HepG2 (cell line): ENCODE measurements at regions not wholly inside any gene's neighbourhood (a gene's known extent, or its start where the extent isn't known, plus 50 kb on each side); places are given as distances from the start of the nearest gene placed in this dataset.
A peak's percentile ranks its signal among the peaks of the same experiment; 100 is the strongest.

Source experiments
- ARHGAP35 ChIP-seq: sonication (generic); formaldehyde crosslinking; IDR thresholded peaks from 2 replicates; pipeline ENCODE4 v1.9.0; 2022; ENCODE audit warnings: mild to moderate bottlenecking, inconsistent platforms, moderate library complexity, missing genetic modification reagents, borderline replicate concordance
- CENPT ChIP-seq: sonication (generic); formaldehyde crosslinking; IDR thresholded peaks from 2 replicates; pipeline ENCODE4 v1.8.0; 2022; ENCODE audit warnings: low read depth, mild to moderate bottlenecking, moderate library complexity, missing genetic modification reagents
- ELF4 ChIP-seq: sonication (generic); formaldehyde crosslinking; IDR thresholded peaks from 2 replicates; pipeline ENCODE4 v1.5.0; 2020; ENCODE audit warnings: missing genetic modification reagents, mild to moderate bottlenecking, moderate library complexity, borderline replicate concordance
- HOXA5 ChIP-seq: sonication (generic); formaldehyde crosslinking; IDR thresholded peaks from 2 replicates; pipeline ENCODE4 v1.4.0; 2020; ENCODE audit warnings: missing genetic modification reagents
- HOXD1 ChIP-seq: sonication (generic); formaldehyde crosslinking; IDR thresholded peaks from 2 replicates; pipeline ENCODE4 v1.5.0; 2020; ENCODE audit warnings: missing genetic modification reagents
- PCBP1 ChIP-seq: fragments of 200-400 bp; formaldehyde crosslinking; IDR thresholded peaks from 2 replicates; pipeline ENCODE4 v1.6.1; 2017; ENCODE audit warnings: mild to moderate bottlenecking, low read depth, low read length, borderline replicate concordance
- POLR2G ChIP-seq: fragments of 200-400 bp; formaldehyde crosslinking; IDR thresholded peaks from 2 replicates; pipeline ENCODE4 v1.6.1; 2018; ENCODE audit warnings: mild to moderate bottlenecking, low read depth, low read length, moderate library complexity
- RAD51 ChIP-seq: fragments of 450-650 bp; IDR thresholded peaks from 2 replicates; pipeline ENCODE4 v1.6.1; 2016; ENCODE audit warnings: borderline replicate concordance
- TP53 ChIP-seq: sonication (generic); formaldehyde crosslinking; conservative IDR thresholded peaks from 2 replicates; pipeline ENCODE4 v1.4.0; 2020; ENCODE audit warnings: missing genetic modification reagents
- ZFP1 ChIP-seq: IDR thresholded peaks from 2 replicates; pipeline ENCODE4 v1.6.1; 2016
- ZFX ChIP-seq: sonication (generic); formaldehyde crosslinking; IDR thresholded peaks from 2 replicates; pipeline ENCODE4 v1.4.0; 2020; ENCODE audit warnings: mild to moderate bottlenecking, low read depth, missing genetic modification reagents, moderate library complexity
- ZKSCAN1 ChIP-seq: fragments of 150-350 bp; IDR thresholded peaks from 2 replicates; pipeline ENCODE4 v1.6.1; 2014; ENCODE audit warnings: low read length
- ZNF251 ChIP-seq: sonication (generic); formaldehyde crosslinking; IDR thresholded peaks from 2 replicates; pipeline ENCODE4 v1.9.0; 2021; ENCODE audit warnings: mild to moderate bottlenecking, missing genetic modification reagents
- ZNF781 ChIP-seq: sonication (generic); formaldehyde crosslinking; IDR thresholded peaks from 2 replicates; pipeline ENCODE4 v1.5.1; 2020; ENCODE audit warnings: borderline replicate concordance, mild to moderate bottlenecking, missing genetic modification reagents; ENCODE audit errors: not compliant biosample characterization
- ZSCAN9 ChIP-seq: IDR thresholded peaks from 2 replicates; pipeline ENCODE4 v1.6.1; 2016; ENCODE audit warnings: borderline replicate concordance
- TF ChIP-seq, protein P1 (sequence below): sonication (generic); formaldehyde crosslinking; IDR thresholded peaks from 2 replicates; pipeline ENCODE4 v1.4.0; 2020; ENCODE audit warnings: mild to moderate bottlenecking, missing genetic modification reagents, borderline replicate concordance
- TF ChIP-seq, protein P2 (sequence below): sonication (generic); formaldehyde crosslinking; IDR thresholded peaks from 2 replicates; pipeline ENCODE4 v1.5.1; 2020; ENCODE audit warnings: mild to moderate bottlenecking, missing genetic modification reagents, moderate library complexity
- TF ChIP-seq, protein P3 (sequence below), 2 experiments: IDR thresholded peaks; 2 replicates each; pipeline ENCODE4 v1.6.1; 2011 to 2012; ENCODE audit warnings: low read length in 2 of 2, borderline replicate concordance in 1 of 2, low read depth in 1 of 2, mild to moderate bottlenecking in 1 of 2, moderate library complexity in 1 of 2
- TF ChIP-seq, protein P4 (sequence below): sonication (generic); formaldehyde crosslinking; IDR thresholded peaks from 2 replicates; pipeline ENCODE4 v1.5.0; 2020; ENCODE audit warnings: missing genetic modification reagents, mild to moderate bottlenecking, borderline replicate concordance

DNA sequence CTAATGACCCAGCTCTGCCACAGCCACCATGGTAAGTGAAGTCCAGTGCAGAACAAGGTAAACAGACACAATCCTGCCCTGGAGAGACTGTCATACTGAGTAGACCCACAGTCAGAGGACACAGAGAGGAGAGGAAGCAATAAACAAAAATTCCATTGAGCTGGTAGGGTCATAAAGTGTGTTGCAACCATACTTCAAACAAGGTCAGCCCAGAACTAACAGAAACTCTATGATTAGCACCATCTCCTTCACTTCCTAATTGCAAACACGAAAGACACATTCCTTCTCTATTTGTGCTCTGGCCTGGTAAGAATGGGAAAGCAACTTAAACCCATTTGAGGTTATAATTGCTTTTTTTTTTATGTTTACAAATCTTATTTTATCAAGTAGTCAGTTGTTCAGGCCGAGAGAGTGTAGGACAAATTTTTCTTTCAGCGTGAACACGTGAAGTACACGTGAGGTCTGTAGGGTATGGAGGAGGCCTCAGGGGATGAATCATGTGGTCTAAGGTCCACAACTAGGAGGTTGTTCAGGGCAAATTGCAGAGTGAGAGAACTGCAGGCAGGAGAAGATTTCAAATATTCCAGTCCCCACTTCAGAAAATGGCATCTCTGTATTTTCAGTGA lies 71.4 kb upstream of the GLS start (continued):
- TF ChIP-seq ZFX (peak; percentile 82), ARHGAP35 (no peak), PCBP1 (no peak), POLR2G (peak; percentile 68), HOXA5 (CRISPR knock-in tag) (peak; percentile 93), ZKSCAN1 (0 out of 2 replicates have a peak, but pooled peaks have one; percentile 10), CENPT (CRISPR knock-in tag) (no peak), TP53 (CRISPR knock-in tag) (peak; percentile 72; the same call in 1 of the 2 replicates), ZSCAN9 (CRISPR knock-in tag) (peak; percentile 96), ELF4 (peak; percentile 84), ZNF781 (CRISPR knock-in tag) (peak; percentile 96), RAD51 (peak; percentile 73), HOXD1 (CRISPR knock-in tag) (peak; percentile 61; the same call in 1 of the 2 replicates), ZNF251 (CRISPR knock-in tag) (peak; percentile 78; the same call in 1 of the 2 replicates), ZFP1 (peak; percentile 95)
- TF ChIP-seq, protein P1, sequence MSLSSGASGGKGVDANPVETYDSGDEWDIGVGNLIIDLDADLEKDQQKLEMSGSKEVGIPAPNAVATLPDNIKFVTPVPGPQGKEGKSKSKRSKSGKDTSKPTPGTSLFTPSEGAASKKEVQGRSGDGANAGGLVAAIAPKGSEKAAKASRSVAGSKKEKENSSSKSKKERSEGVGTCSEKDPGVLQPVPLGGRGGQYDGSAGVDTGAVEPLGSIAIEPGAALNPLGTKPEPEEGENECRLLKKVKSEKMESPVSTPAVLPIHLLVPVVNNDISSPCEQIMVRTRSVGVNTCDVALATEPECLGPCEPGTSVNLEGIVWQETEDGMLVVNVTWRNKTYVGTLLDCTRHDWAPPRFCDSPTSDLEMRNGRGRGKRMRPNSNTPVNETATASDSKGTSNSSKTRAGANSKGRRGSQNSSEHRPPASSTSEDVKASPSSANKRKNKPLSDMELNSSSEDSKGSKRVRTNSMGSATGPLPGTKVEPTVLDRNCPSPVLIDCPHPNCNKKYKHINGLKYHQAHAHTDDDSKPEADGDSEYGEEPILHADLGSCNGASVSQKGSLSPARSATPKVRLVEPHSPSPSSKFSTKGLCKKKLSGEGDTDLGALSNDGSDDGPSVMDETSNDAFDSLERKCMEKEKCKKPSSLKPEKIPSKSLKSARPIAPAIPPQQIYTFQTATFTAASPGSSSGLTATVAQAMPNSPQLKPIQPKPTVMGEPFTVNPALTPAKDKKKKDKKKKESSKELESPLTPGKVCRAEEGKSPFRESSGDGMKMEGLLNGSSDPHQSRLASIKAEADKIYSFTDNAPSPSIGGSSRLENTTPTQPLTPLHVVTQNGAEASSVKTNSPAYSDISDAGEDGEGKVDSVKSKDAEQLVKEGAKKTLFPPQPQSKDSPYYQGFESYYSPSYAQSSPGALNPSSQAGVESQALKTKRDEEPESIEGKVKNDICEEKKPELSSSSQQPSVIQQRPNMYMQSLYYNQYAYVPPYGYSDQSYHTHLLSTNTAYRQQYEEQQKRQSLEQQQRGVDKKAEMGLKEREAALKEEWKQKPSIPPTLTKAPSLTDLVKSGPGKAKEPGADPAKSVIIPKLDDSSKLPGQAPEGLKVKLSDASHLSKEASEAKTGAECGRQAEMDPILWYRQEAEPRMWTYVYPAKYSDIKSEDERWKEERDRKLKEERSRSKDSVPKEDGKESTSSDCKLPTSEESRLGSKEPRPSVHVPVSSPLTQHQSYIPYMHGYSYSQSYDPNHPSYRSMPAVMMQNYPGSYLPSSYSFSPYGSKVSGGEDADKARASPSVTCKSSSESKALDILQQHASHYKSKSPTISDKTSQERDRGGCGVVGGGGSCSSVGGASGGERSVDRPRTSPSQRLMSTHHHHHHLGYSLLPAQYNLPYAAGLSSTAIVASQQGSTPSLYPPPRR (CRISPR knock-in tag): peak; percentile 95
- TF ChIP-seq, protein P2, sequence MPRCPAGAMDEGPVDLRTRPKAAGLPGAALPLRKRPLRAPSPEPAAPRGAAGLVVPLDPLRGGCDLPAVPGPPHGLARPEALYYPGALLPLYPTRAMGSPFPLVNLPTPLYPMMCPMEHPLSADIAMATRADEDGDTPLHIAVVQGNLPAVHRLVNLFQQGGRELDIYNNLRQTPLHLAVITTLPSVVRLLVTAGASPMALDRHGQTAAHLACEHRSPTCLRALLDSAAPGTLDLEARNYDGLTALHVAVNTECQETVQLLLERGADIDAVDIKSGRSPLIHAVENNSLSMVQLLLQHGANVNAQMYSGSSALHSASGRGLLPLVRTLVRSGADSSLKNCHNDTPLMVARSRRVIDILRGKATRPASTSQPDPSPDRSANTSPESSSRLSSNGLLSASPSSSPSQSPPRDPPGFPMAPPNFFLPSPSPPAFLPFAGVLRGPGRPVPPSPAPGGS (CRISPR knock-in tag): peak; percentile 30; the same call in 1 of the 2 replicates
- TF ChIP-seq, protein P3, sequence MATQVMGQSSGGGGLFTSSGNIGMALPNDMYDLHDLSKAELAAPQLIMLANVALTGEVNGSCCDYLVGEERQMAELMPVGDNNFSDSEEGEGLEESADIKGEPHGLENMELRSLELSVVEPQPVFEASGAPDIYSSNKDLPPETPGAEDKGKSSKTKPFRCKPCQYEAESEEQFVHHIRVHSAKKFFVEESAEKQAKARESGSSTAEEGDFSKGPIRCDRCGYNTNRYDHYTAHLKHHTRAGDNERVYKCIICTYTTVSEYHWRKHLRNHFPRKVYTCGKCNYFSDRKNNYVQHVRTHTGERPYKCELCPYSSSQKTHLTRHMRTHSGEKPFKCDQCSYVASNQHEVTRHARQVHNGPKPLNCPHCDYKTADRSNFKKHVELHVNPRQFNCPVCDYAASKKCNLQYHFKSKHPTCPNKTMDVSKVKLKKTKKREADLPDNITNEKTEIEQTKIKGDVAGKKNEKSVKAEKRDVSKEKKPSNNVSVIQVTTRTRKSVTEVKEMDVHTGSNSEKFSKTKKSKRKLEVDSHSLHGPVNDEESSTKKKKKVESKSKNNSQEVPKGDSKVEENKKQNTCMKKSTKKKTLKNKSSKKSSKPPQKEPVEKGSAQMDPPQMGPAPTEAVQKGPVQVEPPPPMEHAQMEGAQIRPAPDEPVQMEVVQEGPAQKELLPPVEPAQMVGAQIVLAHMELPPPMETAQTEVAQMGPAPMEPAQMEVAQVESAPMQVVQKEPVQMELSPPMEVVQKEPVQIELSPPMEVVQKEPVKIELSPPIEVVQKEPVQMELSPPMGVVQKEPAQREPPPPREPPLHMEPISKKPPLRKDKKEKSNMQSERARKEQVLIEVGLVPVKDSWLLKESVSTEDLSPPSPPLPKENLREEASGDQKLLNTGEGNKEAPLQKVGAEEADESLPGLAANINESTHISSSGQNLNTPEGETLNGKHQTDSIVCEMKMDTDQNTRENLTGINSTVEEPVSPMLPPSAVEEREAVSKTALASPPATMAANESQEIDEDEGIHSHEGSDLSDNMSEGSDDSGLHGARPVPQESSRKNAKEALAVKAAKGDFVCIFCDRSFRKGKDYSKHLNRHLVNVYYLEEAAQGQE (IDR thresholded peaks at IDR 0.05; ENCODE audit: borderline replicate concordance in 1 of 2, low read depth in 1 of 2, low read length in 2 of 2): peak in 1 of 2 experiments; percentile 7; a peak in 1 of 4 replicates
- TF ChIP-seq, protein P4, sequence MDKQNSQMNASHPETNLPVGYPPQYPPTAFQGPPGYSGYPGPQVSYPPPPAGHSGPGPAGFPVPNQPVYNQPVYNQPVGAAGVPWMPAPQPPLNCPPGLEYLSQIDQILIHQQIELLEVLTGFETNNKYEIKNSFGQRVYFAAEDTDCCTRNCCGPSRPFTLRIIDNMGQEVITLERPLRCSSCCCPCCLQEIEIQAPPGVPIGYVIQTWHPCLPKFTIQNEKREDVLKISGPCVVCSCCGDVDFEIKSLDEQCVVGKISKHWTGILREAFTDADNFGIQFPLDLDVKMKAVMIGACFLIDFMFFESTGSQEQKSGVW (CRISPR knock-in tag): no peak; the same call in 1 of the 2 replicates
